ENCODE measurements at regions not wholly inside any gene's neighbourhood (a gene's known extent, or its start where the extent isn't known, plus 50 kb on each side); places are given as distances from the start of the nearest gene placed in this dataset.
A peak's percentile ranks its signal among the peaks of the same experiment; 100 is the strongest.

- no peak for DNase-seq
Measured at GRCh38 chr10:113376428-113376827, 176.4 kb upstream of the HABP2 start.

- no peak for DNase-seq
Measured at GRCh38 chr10:113379091-113379490, 173.8 kb upstream of the HABP2 start.

DNA sequence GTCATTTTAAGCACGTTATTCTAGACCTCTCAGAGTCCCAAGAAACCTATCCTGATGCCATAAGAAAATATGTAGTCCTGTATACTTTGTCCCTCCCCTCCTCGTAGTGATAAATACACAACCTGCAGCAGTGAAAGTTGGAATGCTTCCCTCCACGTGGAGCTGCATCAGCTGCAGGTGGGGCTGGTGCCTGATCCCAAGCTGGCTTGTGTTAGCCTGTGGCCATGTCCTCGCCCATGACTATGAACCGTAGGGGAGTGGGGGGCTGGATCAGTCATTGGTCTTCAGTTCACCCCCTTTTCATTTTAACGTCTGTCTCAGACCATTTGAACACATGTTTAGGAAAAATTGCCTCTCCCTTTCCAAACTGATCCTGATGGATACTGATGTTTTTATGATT is 171.4 kb upstream of the HABP2 start:
- DNase-seq: no peak

DNA sequence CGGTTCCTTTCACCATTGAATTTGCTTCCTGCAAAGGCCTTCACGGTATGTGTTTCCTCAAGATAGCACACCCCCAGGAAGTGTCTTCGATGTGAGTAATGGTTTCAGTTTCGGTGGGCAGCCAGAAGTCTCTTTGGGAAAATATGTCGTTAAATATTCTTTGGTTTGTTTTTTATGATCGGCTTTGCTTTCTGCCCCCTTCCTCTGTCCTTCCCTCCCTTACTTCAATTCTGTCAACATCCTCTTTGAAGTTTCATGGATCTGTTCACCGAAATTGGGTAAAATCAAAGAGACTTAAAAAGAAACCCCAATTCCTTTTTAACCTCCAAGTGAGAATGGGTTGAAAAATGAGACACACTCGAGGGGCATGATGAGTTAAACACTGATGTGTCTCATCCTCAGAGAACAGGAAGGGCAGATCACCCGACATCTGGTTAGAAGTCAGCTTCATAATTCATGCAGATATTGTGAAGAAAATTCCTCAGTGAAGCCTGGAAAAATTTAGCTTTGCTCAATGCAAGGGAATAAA is 170.8 kb upstream of the HABP2 start:
- peak; percentile 60 for DNase-seq

- DNase-seq: no peak
Measured at GRCh38 chr10:113382691-113383090, 170.2 kb upstream of the HABP2 start.

GRCh38 chr10:113384181-113384580 is 168.7 kb upstream of the HABP2 start:
- no peak for DNase-seq

GRCh38 chr10:113385021-113385999 is 167.5 kb upstream of the HABP2 start:
- DNase-seq: peak; percentile 82

- DNase-seq: peak; percentile 60
Measured at GRCh38 chr10:113386005-113386404, 166.8 kb upstream of the HABP2 start.

DNA sequence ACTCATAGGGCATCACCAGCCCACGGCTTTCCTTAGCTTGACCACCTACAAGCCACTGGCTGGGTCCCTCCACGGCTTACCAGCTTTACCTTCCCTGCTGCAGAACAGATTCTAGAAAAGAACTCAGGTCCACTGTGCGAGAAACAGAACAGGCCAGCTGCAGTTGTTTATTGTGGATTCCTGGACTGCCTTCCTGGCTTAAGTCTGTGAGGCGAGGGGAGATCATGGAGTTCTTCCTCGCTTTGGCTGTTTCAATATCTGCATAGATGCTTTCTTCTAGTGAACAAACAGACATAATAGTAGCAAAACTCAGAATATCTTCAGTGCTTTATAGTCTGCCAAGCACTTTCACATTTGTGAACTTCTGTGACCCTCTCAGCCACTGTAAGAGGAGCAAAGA is 162.9 kb upstream of the HABP2 start:
- DNase-seq: no peak

- DNase-seq: no peak
Measured at GRCh38 chr10:113390896-113391295, 162.0 kb upstream of the HABP2 start.

DNA sequence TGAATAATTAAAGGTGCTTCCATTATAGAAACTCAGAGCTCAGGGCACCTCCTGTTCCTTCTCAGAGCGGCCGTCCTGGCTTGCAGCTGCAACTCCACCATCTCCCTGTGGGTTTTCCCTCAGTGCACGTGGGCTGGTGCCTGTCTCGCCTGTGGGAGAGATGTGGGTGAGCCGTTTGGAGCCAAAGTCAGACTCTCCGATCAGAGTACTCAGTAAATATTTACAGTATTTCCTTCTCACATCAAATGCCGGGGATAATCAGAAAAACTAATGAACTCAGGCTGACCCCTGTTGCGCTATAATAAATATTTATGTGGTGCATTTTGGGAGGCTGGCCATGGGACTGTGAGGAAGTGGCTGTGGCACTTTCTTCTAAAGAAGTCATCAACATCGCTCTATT is 155.8 kb upstream of the HABP2 start:
- DNase-seq: no peak

GRCh38 chr10:113399065-113399464 is 153.8 kb upstream of the HABP2 start:
- DNase-seq: no peak

DNA sequence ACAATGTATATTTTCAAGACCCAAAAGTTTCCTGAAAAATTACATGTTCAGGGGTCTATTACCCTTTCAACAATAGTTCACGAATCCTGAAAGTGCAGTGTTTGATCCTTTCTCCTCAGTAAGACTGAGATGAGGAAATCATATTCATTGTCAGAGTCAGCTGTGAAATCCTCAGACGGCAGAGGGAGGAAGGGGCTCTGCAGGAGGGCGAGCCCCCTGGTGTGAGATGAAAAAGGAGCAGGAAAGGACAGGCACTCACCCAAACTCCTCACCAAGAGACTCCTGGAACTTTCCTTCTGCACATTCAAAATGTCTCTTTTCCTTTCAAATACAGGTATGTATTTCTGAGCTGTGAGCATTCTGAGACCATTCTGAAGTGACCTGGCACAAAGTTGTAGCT is 150.3 kb upstream of the HABP2 start:
- no peak for DNase-seq

- no peak for DNase-seq
Measured at GRCh38 chr10:113407218-113407617, 145.6 kb upstream of the HABP2 start.

- no peak for DNase-seq
Measured at GRCh38 chr10:113409175-113409574, 143.7 kb upstream of the HABP2 start.

- no peak for DNase-seq
Measured at GRCh38 chr10:113410618-113411017, 142.2 kb upstream of the HABP2 start.

DNA sequence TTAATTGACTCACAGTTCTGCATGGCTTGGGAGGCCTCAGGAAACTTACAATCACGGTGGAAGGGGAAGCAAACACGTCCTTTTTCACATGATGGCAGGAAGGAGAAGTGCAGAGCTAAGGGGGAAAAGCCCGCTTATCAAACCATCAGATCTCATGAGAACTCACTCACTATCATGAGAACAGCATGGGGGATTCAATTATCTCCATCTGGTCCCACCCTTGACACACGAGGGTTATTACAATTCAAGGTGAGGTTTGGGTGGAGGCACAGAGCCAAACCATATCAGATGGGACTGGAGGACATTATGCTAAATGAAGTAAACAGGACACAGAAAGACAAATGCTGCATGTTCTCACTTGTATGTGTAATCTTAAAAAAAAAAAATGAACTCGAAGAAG is 141.4 kb upstream of the HABP2 start:
- DNase-seq: no peak

DNA sequence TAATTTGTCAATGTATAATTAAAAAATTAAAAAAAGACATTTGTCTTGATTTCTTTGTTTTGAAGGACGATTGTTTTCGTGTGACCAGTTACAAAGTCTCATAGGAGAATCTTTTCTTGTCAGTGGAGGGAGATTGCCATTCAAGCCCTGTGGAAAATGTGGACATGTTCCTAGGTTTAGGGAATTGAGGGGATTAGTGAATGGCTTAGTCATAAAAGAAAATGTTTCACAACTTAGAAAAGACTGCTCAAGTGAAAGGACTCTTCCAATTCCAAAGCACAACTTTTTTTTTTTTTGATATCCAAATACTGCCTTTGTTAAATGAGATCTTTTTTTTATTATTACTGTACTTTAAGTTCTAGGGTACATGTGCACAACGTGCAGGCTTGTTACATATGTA is 140.7 kb upstream of the HABP2 start:
- DNase-seq: no peak

DNA sequence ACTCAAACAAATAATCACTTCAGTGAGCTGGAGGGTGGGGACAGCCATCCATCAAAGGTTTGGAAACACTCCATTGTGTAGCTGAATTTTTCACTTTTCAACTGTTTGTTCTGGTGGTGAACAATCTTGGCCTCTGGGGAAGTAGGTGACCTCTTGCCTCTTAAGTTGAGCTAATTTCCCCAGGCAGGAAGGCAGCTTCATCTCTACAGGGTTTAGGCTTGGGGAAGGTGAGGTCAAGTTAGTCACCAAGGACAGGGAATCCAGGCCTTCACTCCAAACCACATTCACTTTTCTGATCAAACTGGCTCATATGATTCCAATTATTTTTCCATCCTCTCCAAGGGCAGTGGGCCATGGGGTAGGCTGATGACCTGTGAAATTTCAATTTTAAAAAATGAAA is 138.3 kb upstream of the HABP2 start:
- no peak for DNase-seq

- DNase-seq: no peak
Measured at GRCh38 chr10:113415246-113415645, 137.6 kb upstream of the HABP2 start.

GRCh38 chr10:113420057-113420732 is 132.7 kb upstream of the HABP2 start:
- no peak for DNase-seq

DNA sequence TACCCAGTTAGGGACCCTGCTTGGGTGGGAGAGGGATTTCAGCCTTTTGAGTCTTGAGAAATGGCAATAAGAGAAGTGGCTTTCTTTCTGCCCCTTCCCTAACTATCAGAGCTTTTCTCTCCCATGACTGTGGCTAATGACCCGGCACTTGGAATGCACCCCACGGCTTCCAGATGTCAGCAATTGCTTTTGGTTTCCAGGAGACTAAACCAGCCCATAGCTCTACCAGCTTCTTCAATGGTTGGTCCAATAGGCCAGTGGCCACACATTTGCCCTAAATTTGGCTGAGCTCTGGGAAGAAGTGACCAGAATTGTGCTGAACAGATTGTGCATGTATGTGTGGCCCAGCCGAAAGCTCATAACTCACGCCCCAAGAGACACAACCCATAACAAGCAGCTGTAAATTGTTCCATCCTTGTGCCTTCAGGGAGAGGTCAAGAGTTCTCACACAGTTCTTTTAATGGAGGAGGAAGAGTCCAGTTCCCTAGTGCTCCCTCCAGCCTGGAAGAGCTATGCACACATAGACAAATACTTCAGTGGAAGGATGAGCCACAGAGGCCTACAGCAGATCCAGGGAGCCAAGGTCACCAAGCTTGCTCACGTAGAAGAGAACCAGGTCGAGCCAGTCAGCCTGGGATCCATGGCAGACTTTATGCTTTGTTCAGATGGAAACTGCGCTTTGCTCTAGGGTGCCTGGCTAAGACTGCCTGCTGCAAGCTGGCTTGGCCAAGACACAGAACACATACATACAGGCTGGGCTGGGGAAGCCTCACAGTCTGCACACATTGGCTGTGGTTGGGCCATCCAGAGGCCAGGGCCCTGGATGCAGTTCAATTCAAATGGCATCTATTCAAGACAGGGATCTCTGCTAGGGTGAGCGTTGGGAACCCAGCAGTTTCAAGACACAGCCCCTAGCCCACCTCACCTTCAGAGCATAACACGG is 131.8 kb upstream of the HABP2 start:
- DNase-seq: no peak

DNA sequence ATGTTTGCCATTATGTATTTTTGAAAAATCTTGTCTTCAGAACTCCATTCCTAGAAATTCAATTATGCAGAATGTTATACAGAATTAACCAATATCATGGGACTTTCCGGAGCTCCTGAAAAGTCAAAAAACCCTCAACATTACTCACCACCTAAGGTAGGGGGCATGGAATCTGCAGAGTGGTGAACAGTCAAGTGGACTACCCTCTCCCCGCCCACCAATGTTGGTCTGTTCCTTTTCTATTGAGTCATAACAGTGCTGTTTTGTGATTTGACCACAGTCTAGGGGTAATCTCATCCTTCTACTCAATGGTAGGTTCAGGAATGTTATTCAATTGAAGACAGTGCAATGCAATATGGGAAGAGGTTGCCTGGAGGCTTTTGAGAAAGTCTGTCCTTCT is 130.5 kb upstream of the HABP2 start:
- no peak for DNase-seq

Measured in HCEC 1CT (cell line).